ENCODE measurements at regions not wholly inside any gene's neighbourhood (a gene's known extent, or its start where the extent isn't known, plus 50 kb on each side); places are given as distances from the start of the nearest gene placed in this dataset.

- Histone ChIP-seq H4K20me1 (ENCODE audit: insufficient read depth) (no peaks in the 10 kb centered on the region), H3K4me3 (no peak overlapping the region), H3K4me2 (ENCODE audit: unreplicated experiment) (no peak overlapping the region), H3K9ac (no peak overlapping the region), H3K79me2 (ENCODE audit: insufficient read depth) (no peaks in the 10 kb centered on the region), H3K36me3 (ENCODE audit: low read depth) (no peaks in the 10 kb centered on the region), H3K4me1 (ENCODE audit: insufficient read depth) (no peaks in the 10 kb centered on the region), H3K27ac (no peak overlapping the region), H3K9me3 (ENCODE audit: low read depth) (no peaks in the 10 kb centered on the region), H3F3A (ENCODE audit: insufficient read depth) (no peaks in the 10 kb centered on the region), H3K9me2 (ENCODE audit: insufficient read depth) (no peaks in the 10 kb centered on the region), H2AFZ (no peak overlapping the region), H3K27me3 (replicated peaks; ENCODE audit: insufficient read depth) (no peaks in the 10 kb centered on the region)
- in situ Hi-C loops (cut with MboI): no loop called here
- DNase-seq: no peak
- 5 to 11% methylated on average over 3 of the region's 3 CpGs for WGBS, 2 experiments (ENCODE audit: low coverage in 1 of 2, low lambda C conversion rate in 2 of 2, missing lambda C conversion rate in 2 of 2)
- TF ChIP-seq EZH2 (IDR thresholded peaks at IDR 0.05; ENCODE audit: insufficient read depth, poor library complexity, severe bottlenecking) (no peak), EZH2phosphoT487 (IDR thresholded peaks at IDR 0.05; ENCODE audit: insufficient read depth, low read depth) (no peak)
Measured at GRCh38 chr3:18968120-18968519, 180.2 kb upstream of the KCNH8 start.

GRCh38 chr3:18965781-18966180 lies 182.5 kb upstream of the KCNH8 start:
- in situ Hi-C loops (cut with MboI): no loop called here
- H3K79me2 ChIP-seq (ENCODE audit: insufficient read depth): no peaks in the 10 kb centered on the region
- H3K4me3 ChIP-seq: no peak overlapping the region
- DNase-seq: no peak
- no peaks in the 10 kb centered on the region for H3K27me3 ChIP-seq (replicated peaks; ENCODE audit: insufficient read depth)
- H3F3A ChIP-seq (ENCODE audit: insufficient read depth): no peaks in the 10 kb centered on the region
- no peak for TF ChIP-seq EZH2 (IDR thresholded peaks at IDR 0.05; ENCODE audit: insufficient read depth, poor library complexity, severe bottlenecking)
- no peak for TF ChIP-seq EZH2phosphoT487 (IDR thresholded peaks at IDR 0.05; ENCODE audit: insufficient read depth, low read depth)
- WGBS, 2 experiments (ENCODE audit: low coverage in 1 of 2, low lambda C conversion rate in 2 of 2, missing lambda C conversion rate in 2 of 2): 20 to 27% methylated on average over 2 of the region's 2 CpGs
- H4K20me1 ChIP-seq (ENCODE audit: insufficient read depth): no peaks in the 10 kb centered on the region
- H3K36me3 ChIP-seq (ENCODE audit: low read depth): no peaks in the 10 kb centered on the region
- H2AFZ ChIP-seq: no peak overlapping the region
- no peak overlapping the region for H3K9ac ChIP-seq
- H3K4me1 ChIP-seq (ENCODE audit: insufficient read depth): no peaks in the 10 kb centered on the region
- H3K4me2 ChIP-seq (ENCODE audit: unreplicated experiment): no peak overlapping the region
- no peak overlapping the region for H3K27ac ChIP-seq
- no peaks in the 10 kb centered on the region for H3K9me2 ChIP-seq (ENCODE audit: insufficient read depth)
- no peaks in the 10 kb centered on the region for H3K9me3 ChIP-seq (ENCODE audit: low read depth)

- Histone ChIP-seq H3K9me2 (ENCODE audit: insufficient read depth) (no peaks in the 10 kb centered on the region), H4K20me1 (ENCODE audit: insufficient read depth) (no peaks in the 10 kb centered on the region), H3K36me3 (ENCODE audit: low read depth) (no peaks in the 10 kb centered on the region), H3F3A (ENCODE audit: insufficient read depth) (no peaks in the 10 kb centered on the region), H3K4me3 (no peak overlapping the region), H3K4me1 (ENCODE audit: insufficient read depth) (no peaks in the 10 kb centered on the region), H3K9ac (no peak overlapping the region), H3K79me2 (ENCODE audit: insufficient read depth) (no peaks in the 10 kb centered on the region), H3K9me3 (ENCODE audit: low read depth) (no peaks in the 10 kb centered on the region), H3K4me2 (ENCODE audit: unreplicated experiment) (no peak overlapping the region), H3K27me3 (replicated peaks; ENCODE audit: insufficient read depth) (no peaks in the 10 kb centered on the region), H3K27ac (no peak overlapping the region), H2AFZ (no peak overlapping the region)
- DNase-seq: no peak
- WGBS, 2 experiments (ENCODE audit: low coverage in 1 of 2, low lambda C conversion rate in 2 of 2, missing lambda C conversion rate in 2 of 2): 14 to 15% methylated on average over 3 of the region's 3 CpGs
- in situ Hi-C loops (cut with MboI): no loop called here
- TF ChIP-seq EZH2phosphoT487 (IDR thresholded peaks at IDR 0.05; ENCODE audit: insufficient read depth, low read depth): no peak
- TF ChIP-seq EZH2 (IDR thresholded peaks at IDR 0.05; ENCODE audit: insufficient read depth, poor library complexity, severe bottlenecking): no peak
Measured at GRCh38 chr3:18964640-18965039, 183.7 kb upstream of the KCNH8 start.

GRCh38 chr3:18951333-18951732 lies 197.0 kb upstream of the KCNH8 start:
- no peak overlapping the region for H2AFZ ChIP-seq
- no peaks in the 10 kb centered on the region for H3F3A ChIP-seq (ENCODE audit: insufficient read depth)
- no peaks in the 10 kb centered on the region for H3K79me2 ChIP-seq (ENCODE audit: insufficient read depth)
- in situ Hi-C loops (cut with MboI): no loop called here
- no peak overlapping the region for H3K4me2 ChIP-seq (ENCODE audit: unreplicated experiment)
- H3K36me3 ChIP-seq (ENCODE audit: low read depth): no peaks in the 10 kb centered on the region
- no peaks in the 10 kb centered on the region for H3K9me2 ChIP-seq (ENCODE audit: insufficient read depth)
- no peaks in the 10 kb centered on the region for H4K20me1 ChIP-seq (ENCODE audit: insufficient read depth)
- 10 to 15% methylated on average over 5 of the region's 5 CpGs for WGBS, 2 experiments (ENCODE audit: low coverage in 1 of 2, low lambda C conversion rate in 2 of 2, missing lambda C conversion rate in 2 of 2)
- H3K27ac ChIP-seq: no peak overlapping the region
- H3K9ac ChIP-seq: no peak overlapping the region
- no peak overlapping the region for H3K4me3 ChIP-seq
- DNase-seq: no peak
- TF ChIP-seq EZH2 (IDR thresholded peaks at IDR 0.05; ENCODE audit: insufficient read depth, poor library complexity, severe bottlenecking): no peak
- TF ChIP-seq EZH2phosphoT487 (IDR thresholded peaks at IDR 0.05; ENCODE audit: insufficient read depth, low read depth): no peak
- no peaks in the 10 kb centered on the region for H3K27me3 ChIP-seq (replicated peaks; ENCODE audit: insufficient read depth)
- no peaks in the 10 kb centered on the region for H3K9me3 ChIP-seq (ENCODE audit: low read depth)
- H3K4me1 ChIP-seq (ENCODE audit: insufficient read depth): no peaks in the 10 kb centered on the region

GRCh38 chr3:18946524-18946923 lies 201.8 kb upstream of the KCNH8 start:
- no peak overlapping the region for H3K4me3 ChIP-seq
- H3K79me2 ChIP-seq (ENCODE audit: insufficient read depth): no peaks in the 10 kb centered on the region
- H4K20me1 ChIP-seq (ENCODE audit: insufficient read depth): no peaks in the 10 kb centered on the region
- H3K27me3 ChIP-seq (replicated peaks; ENCODE audit: insufficient read depth): no peaks in the 10 kb centered on the region
- no peaks in the 10 kb centered on the region for H3K9me2 ChIP-seq (ENCODE audit: insufficient read depth)
- no peaks in the 10 kb centered on the region for H3K36me3 ChIP-seq (ENCODE audit: low read depth)
- in situ Hi-C loops (cut with MboI): no loop called here
- H3K4me1 ChIP-seq (ENCODE audit: insufficient read depth): no peaks in the 10 kb centered on the region
- H2AFZ ChIP-seq: no peak overlapping the region
- DNase-seq: no peak
- H3K4me2 ChIP-seq (ENCODE audit: unreplicated experiment): no peak overlapping the region
- H3F3A ChIP-seq (ENCODE audit: insufficient read depth): no peaks in the 10 kb centered on the region
- H3K9me3 ChIP-seq (ENCODE audit: low read depth): no peaks in the 10 kb centered on the region
- no peak overlapping the region for H3K27ac ChIP-seq
- H3K9ac ChIP-seq: no peak overlapping the region
- TF ChIP-seq EZH2phosphoT487 (IDR thresholded peaks at IDR 0.05; ENCODE audit: insufficient read depth, low read depth): no peak
- TF ChIP-seq EZH2 (IDR thresholded peaks at IDR 0.05; ENCODE audit: insufficient read depth, poor library complexity, severe bottlenecking): no peak
- 0% methylated on average over 2 of the region's 2 CpGs for WGBS, 2 experiments (ENCODE audit: low coverage in 1 of 2, low lambda C conversion rate in 2 of 2, missing lambda C conversion rate in 2 of 2)

Data from GM23248 (cell line).